Ishikawa (cell line): ENCODE measurements at regions not wholly inside any gene's neighbourhood (a gene's known extent, or its start where the extent isn't known, plus 50 kb on each side); places are given as distances from the start of the nearest gene placed in this dataset.

Source experiments
- CEBPB ChIP-seq: IDR thresholded peaks from 2 replicates; pipeline ENCODE4 v1.6.1; 2012
- CREB1 ChIP-seq: IDR thresholded peaks from 2 replicates; pipeline ENCODE4 v1.6.1; 2012; ENCODE audit warnings: low read depth
- EGR1 ChIP-seq: IDR thresholded peaks from 2 replicates; pipeline ENCODE4 v1.6.1; 2012
- EP300 ChIP-seq: IDR thresholded peaks from 2 replicates; pipeline ENCODE4 v1.6.1; 2012; ENCODE audit warnings: borderline replicate concordance
- FOXM1 ChIP-seq: IDR thresholded peaks from 2 replicates; pipeline ENCODE4 v1.6.1; 2012; ENCODE audit warnings: low read depth, borderline replicate concordance
- MAX ChIP-seq: IDR thresholded peaks from 2 replicates; pipeline ENCODE4 v1.6.1; 2012
- NFIC ChIP-seq: IDR thresholded peaks from 2 replicates; pipeline ENCODE4 v1.6.1; 2012
- RAD21 ChIP-seq: IDR thresholded peaks from 2 replicates; pipeline ENCODE4 v1.6.1; 2012; ENCODE audit warnings: low read depth
- REST ChIP-seq: IDR thresholded peaks from 2 replicates; pipeline ENCODE4 v1.6.1; 2012; ENCODE audit warnings: low read depth, mild to moderate bottlenecking
- TAF1 ChIP-seq: IDR thresholded peaks from 2 replicates; pipeline ENCODE4 v1.6.1; 2012; ENCODE audit warnings: low read depth, mild to moderate bottlenecking
- TCF12 ChIP-seq: IDR thresholded peaks from 2 replicates; pipeline ENCODE4 v1.6.1; 2012; ENCODE audit warnings: low read depth
- TEAD4 ChIP-seq: IDR thresholded peaks from 2 replicates; pipeline ENCODE4 v1.6.1; 2012
- USF1 ChIP-seq: IDR thresholded peaks from 2 replicates; pipeline ENCODE4 v1.6.1; 2012
- YY1 ChIP-seq: IDR thresholded peaks from 2 replicates; pipeline ENCODE4 v1.6.1; 2012; ENCODE audit warnings: low read depth
- ZBTB7A ChIP-seq: IDR thresholded peaks from 2 replicates; pipeline ENCODE4 v1.6.1; 2012; ENCODE audit warnings: low read depth

GRCh38 chr18:43682196-43682595 lies 404.9 kb upstream of the SYT4 start:
- TF ChIP-seq EP300 = no peak
- TF ChIP-seq FOXM1 = no peak
- no peak for TF ChIP-seq TAF1
- TF ChIP-seq RAD21 = no peak
- no peak for TF ChIP-seq USF1
- no peak for TF ChIP-seq CEBPB
- no peak for TF ChIP-seq TCF12
- no peak for TF ChIP-seq YY1
- no peak for TF ChIP-seq REST
- TF ChIP-seq MAX = no peak
- TF ChIP-seq ZBTB7A = no peak
- no peak for TF ChIP-seq NFIC

- TF ChIP-seq CREB1 (no peak), REST (no peak), EP300 (no peak), USF1 (no peak), TEAD4 (no peak), TAF1 (no peak), NFIC (no peak), EGR1 (no peak), TCF12 (no peak), ZBTB7A (no peak), FOXM1 (no peak), CEBPB (no peak)
These were observed 409.4 kb upstream of the SYT4 start for GRCh38 chr18:43686709-43687108.

GRCh38 chr18:43692099-43692690 lies 414.9 kb upstream of the SYT4 start:
- TF ChIP-seq ZBTB7A (no peak), REST (no peak), RAD21 (no peak), TCF12 (no peak), TAF1 (no peak), USF1 (no peak), CEBPB (no peak), CREB1 (no peak)

GRCh38 chr18:43702399-43702798 lies 425.1 kb upstream of the SYT4 start:
- TF ChIP-seq FOXM1 (no peak), ZBTB7A (no peak), USF1 (no peak), TAF1 (no peak), MAX (no peak), EP300 (no peak), REST (no peak), TEAD4 (no peak), YY1 (no peak), NFIC (no peak)
